Muscle layer of duodenum (tissue), 2 donors: ENCODE measurements at regions not wholly inside any gene's neighbourhood (a gene's known extent, or its start where the extent isn't known, plus 50 kb on each side); places are given as distances from the start of the nearest gene placed in this dataset.

Experiments used
- H3K27ac ChIP-seq: one replicate; pipeline ENCODE4 v1.7.0; 2013; ENCODE audit warnings: mild to moderate bottlenecking, low read length
- H3K27me3 ChIP-seq: one replicate; pipeline ENCODE4 v1.7.0; 2013; ENCODE audit warnings: low read depth, mild to moderate bottlenecking, control low read depth, low read length
- H3K36me3 ChIP-seq, 2 donors: one replicate each; pipeline ENCODE4 v1.7.0; 2013; ENCODE audit warnings: low read length in 2 of 2, control low read depth in 1 of 2, mild to moderate bottlenecking in 1 of 2; ENCODE audit not compliant: insufficient read depth in 2 of 2, control insufficient read depth in 1 of 2
- H3K4me1 ChIP-seq, 2 donors: one replicate each; pipeline ENCODE4 v1.7.0; 2013; ENCODE audit warnings: low read length in 2 of 2, mild to moderate bottlenecking in 2 of 2, control low read depth in 1 of 2, moderate library complexity in 1 of 2; ENCODE audit not compliant: insufficient read depth in 2 of 2, control insufficient read depth in 1 of 2
- H3K4me3 ChIP-seq, 2 donors: one replicate each; pipeline ENCODE4 v1.7.0; 2013; ENCODE audit warnings: low read length in 2 of 2, low read depth in 1 of 2, mild to moderate bottlenecking in 1 of 2
- H3K9me3 ChIP-seq, 2 donors: one replicate each; pipeline ENCODE4 v1.7.0; 2013; ENCODE audit warnings: low read length in 2 of 2, control low read depth in 1 of 2, mild to moderate bottlenecking in 1 of 2; ENCODE audit not compliant: control insufficient read depth in 1 of 2
- donor health status: healthy.

GRCh38 chr14:27485193-27485592 lies 887.4 kb upstream of the NOVA1 start:
- Histone ChIP-seq H3K36me3 (no peaks in the 10 kb centered on the region), H3K9me3 (no peaks in the 10 kb centered on the region), H3K27me3 (no peaks in the 10 kb centered on the region), H3K4me1 (no peaks in the 10 kb centered on the region), H3K4me3 (no peak overlapping the region), H3K27ac (no peak overlapping the region)

DNA sequence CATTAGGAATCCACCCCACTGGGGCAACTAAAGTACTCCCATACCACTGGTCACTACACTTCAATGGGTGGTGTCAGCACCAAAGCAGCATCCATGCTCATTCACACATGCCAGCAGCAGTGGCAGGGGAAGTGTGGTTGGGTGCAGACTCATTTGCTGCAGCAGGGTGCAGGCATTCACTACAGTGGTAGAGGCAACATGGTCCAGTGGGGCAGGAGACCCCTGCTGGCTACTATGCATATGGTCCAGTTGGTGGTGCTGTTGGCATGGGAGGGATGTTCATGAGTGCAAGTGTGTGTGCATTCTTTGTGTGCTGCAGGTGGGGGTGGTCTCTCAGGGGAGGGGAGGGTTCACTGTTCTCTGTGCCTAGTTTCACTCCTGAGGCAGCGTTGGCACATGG lies 908.4 kb upstream of the NOVA1 start:
- no peak overlapping the region for H3K27ac ChIP-seq
- no peak overlapping the region for H3K4me3 ChIP-seq
- H3K4me1 ChIP-seq, result no peaks in the 10 kb centered on the region

GRCh38 chr14:27528328-27528727 lies 930.5 kb upstream of the NOVA1 start:
- Histone ChIP-seq H3K9me3 (peaks cover 0 to 2% of the 10 kb centered on the region in 2 donors), H3K4me3 (no peak overlapping the region), H3K27me3 (no peaks in the 10 kb centered on the region), H3K36me3 (no peaks in the 10 kb centered on the region), H3K4me1 (no peaks in the 10 kb centered on the region), H3K27ac (no peak overlapping the region)

More for the DNA sequence above, 908.4 kb upstream of the NOVA1 start:
- Histone ChIP-seq H3K27me3 (no peaks in the 10 kb centered on the region), H3K9me3 (peaks cover 0 to 9% of the 10 kb centered on the region in 2 donors), H3K36me3 (no peaks in the 10 kb centered on the region)

DNA sequence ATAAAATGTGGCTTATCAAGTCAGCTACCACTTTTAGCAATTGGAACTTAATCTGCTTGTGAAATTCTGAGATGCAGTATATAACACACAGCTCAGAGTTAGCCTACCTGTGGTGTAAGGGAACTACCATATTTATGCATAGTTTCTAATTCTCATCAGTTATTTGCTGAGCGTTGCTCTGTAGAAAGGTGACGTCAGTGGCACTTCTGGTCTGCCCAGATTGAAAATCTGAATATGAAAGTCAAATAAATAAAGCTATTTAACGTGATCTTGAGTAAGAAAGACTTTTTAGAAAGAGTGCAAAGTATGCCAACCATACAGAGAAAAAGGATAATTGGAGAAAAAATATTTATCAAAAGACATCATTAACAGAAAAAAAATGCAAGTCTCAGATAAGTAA lies 938.9 kb upstream of the NOVA1 start:
- no peaks in the 10 kb centered on the region for H3K36me3 ChIP-seq
- H3K27me3 ChIP-seq, result no peaks in the 10 kb centered on the region
- H3K9me3 ChIP-seq, result no peaks in the 10 kb centered on the region
- no peaks in the 10 kb centered on the region for H3K4me1 ChIP-seq
- no peak overlapping the region for H3K27ac ChIP-seq
- no peak overlapping the region for H3K4me3 ChIP-seq

- H3K4me1 ChIP-seq, result no peaks in the 10 kb centered on the region
- H3K27me3 ChIP-seq, result no peaks in the 10 kb centered on the region
- no peak overlapping the region for H3K27ac ChIP-seq
- H3K36me3 ChIP-seq, result no peaks in the 10 kb centered on the region
- H3K4me3 ChIP-seq, result no peak overlapping the region
- no peaks in the 10 kb centered on the region for H3K9me3 ChIP-seq
Observed at GRCh38 chr14:27546111-27546510, 948.3 kb upstream of the NOVA1 start.

- no peaks in the 10 kb centered on the region for H3K36me3 ChIP-seq
- no peak overlapping the region for H3K4me3 ChIP-seq
- no peaks in the 10 kb centered on the region for H3K27me3 ChIP-seq
- no peaks in the 10 kb centered on the region for H3K9me3 ChIP-seq
- no peak overlapping the region for H3K27ac ChIP-seq
- H3K4me1 ChIP-seq, result no peaks in the 10 kb centered on the region
Observed at GRCh38 chr14:27553790-27554189, 956.0 kb upstream of the NOVA1 start.

GRCh38 chr14:27557445-27557844 lies 959.6 kb upstream of the NOVA1 start:
- no peak overlapping the region for H3K4me3 ChIP-seq
- H3K36me3 ChIP-seq, result no peaks in the 10 kb centered on the region
- no peaks in the 10 kb centered on the region for H3K27me3 ChIP-seq
- H3K27ac ChIP-seq, result no peak overlapping the region
- no peaks in the 10 kb centered on the region for H3K4me1 ChIP-seq
- H3K9me3 ChIP-seq, result no peaks in the 10 kb centered on the region

- Histone ChIP-seq H3K4me1 (no peaks in the 10 kb centered on the region), H3K36me3 (no peaks in the 10 kb centered on the region), H3K9me3 (no peaks in the 10 kb centered on the region), H3K27ac (no peak overlapping the region), H3K4me3 (no peak overlapping the region), H3K27me3 (no peaks in the 10 kb centered on the region)
Observed at GRCh38 chr14:27559848-27560247, 962.0 kb upstream of the NOVA1 start.

DNA sequence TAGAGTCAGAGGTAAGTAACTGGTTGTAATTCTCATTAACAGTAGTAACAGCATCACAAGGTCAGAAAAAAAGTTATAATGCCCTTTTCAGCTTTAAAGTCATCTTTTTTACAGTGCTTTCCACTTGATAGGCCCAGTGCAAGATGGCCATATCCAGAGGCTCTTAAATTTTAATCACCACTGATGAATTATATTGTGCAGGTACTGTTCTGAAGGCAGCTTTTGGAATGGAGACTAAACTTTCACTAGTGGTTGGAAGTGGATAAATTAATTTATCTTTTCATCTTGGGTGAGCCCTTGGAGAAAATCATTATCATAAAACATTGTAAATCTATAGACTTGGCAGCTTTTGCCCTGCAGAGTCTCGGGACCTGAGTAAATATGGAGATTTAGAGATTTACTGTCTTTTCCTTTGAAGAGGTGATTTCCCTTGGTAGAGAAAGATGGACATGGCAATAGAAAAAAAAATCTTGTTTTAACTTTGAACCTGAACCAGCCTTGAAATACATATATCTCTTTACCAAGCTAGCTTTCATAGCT lies 969.1 kb upstream of the NOVA1 start:
- H3K4me1 ChIP-seq, result no peaks in the 10 kb centered on the region
- no peaks in the 10 kb centered on the region for H3K36me3 ChIP-seq
- H3K9me3 ChIP-seq, result no peaks in the 10 kb centered on the region
- no peak overlapping the region for H3K4me3 ChIP-seq
- no peak overlapping the region for H3K27ac ChIP-seq
- H3K27me3 ChIP-seq, result no peaks in the 10 kb centered on the region

DNA sequence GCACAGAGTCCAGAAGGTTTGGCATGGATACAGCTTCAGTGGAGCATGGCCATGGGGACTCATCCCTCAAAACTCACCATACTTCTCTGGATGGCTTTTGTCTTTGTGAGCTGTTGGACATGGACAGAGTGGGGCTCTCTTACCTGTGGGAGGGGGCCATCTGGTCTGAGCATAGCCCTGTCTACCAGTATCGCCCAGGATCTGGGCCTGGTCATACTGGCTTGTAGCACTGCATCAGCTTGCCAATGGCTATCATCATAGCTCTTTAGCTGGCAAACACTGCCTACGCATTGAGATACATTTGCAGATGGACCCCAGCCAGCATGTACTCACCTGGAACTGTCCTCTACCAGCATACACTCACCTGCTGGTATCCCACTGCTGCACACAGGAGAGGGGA lies 975.2 kb upstream of the NOVA1 start:
- H3K27ac ChIP-seq, result no peak overlapping the region
- H3K27me3 ChIP-seq, result no peaks in the 10 kb centered on the region
- H3K36me3 ChIP-seq, result no peaks in the 10 kb centered on the region
- no peak overlapping the region for H3K4me3 ChIP-seq
- no peaks in the 10 kb centered on the region for H3K4me1 ChIP-seq
- H3K9me3 ChIP-seq, result peaks cover 4 to 7% of the 10 kb centered on the region in 2 donors

GRCh38 chr14:27587103-27587502 lies 989.3 kb upstream of the NOVA1 start:
- Histone ChIP-seq H3K4me3 (no peak overlapping the region), H3K27me3 (no peaks in the 10 kb centered on the region), H3K4me1 (no peaks in the 10 kb centered on the region), H3K9me3 (no peaks in the 10 kb centered on the region), H3K36me3 (no peaks in the 10 kb centered on the region), H3K27ac (no peak overlapping the region)

- H3K27ac ChIP-seq, result no peak overlapping the region
- no peak overlapping the region for H3K4me3 ChIP-seq
- H3K9me3 ChIP-seq, result no peaks in the 10 kb centered on the region
- no peaks in the 10 kb centered on the region for H3K27me3 ChIP-seq
- H3K36me3 ChIP-seq, result no peaks in the 10 kb centered on the region
- no peaks in the 10 kb centered on the region for H3K4me1 ChIP-seq
Observed at GRCh38 chr14:27605282-27605681, 1007.4 kb upstream of the NOVA1 start.
